H1 (cell line): ENCODE measurements at regions not wholly inside any gene's neighbourhood (a gene's known extent, or its start where the extent isn't known, plus 50 kb on each side); places are given as distances from the start of the nearest gene placed in this dataset.

Experiments
- POLR2AphosphoS5 ChIP-seq: IDR thresholded peaks from 2 replicates; pipeline ENCODE4 v1.6.1; 2011; ENCODE audit warnings: low read depth, low read length

DNA sequence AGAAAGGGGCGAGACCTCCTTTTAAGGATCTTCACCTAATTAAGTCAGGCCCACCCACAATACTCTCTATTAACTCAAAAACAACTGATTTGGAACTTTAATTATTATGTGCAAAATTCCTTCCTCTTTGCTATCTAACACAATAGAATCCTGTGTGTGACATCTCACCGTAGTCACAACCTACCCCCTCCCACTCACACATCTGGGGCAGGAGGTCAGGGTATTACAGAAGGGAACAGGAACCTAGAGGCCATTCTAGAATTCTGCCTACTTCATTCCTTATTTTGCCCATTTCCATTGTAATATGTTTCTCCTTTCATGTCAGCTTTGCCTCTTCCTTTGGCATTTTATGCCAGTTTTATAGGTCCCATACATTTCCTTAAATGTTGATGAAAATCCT is 829.3 kb upstream of the ID2 start (continued):
- no peak for TF ChIP-seq POLR2AphosphoS5
